Panc1 (cell line): ENCODE measurements at regions not wholly inside any gene's neighbourhood (a gene's known extent, or its start where the extent isn't known, plus 50 kb on each side); places are given as distances from the start of the nearest gene placed in this dataset.

Experiments used
- ATAC-seq: fragments of 200-7000 bp; cut with Tn5 transposase; 2 replicates; pipeline ENCODE4 v1.9.1; 2020; ENCODE audit warnings: mild to moderate bottlenecking, moderate library complexity
- BruUV-seq: library from RNA; stranded (reverse); fragments of 400-500 nt; replicated peaks from 2 replicates; lab custom pipeline; 2021; lab: Mats Ljungman, UMichigan
- CTCF ChIA-PET: fragments of 300-600 bp; sonication (Branson Sonifier 250); formaldehyde crosslinking; loops from one replicate; lab custom pipeline; 2022; ENCODE audit warnings: antibody characterized with exemption; lab: Charles Lee
- POLR2A ChIA-PET: fragments of 300-600 bp; sonication (Branson Sonifier 250); formaldehyde crosslinking; loops from one replicate; lab custom pipeline; 2022; ENCODE audit warnings: antibody characterized with exemption; lab: Charles Lee
- DNase-seq: peaks from one replicate; pipeline ENCODE4 v3.0.0-alpha.2; 2010; ENCODE audit warnings: low read depth, low spot score
- H3K27ac ChIP-seq: 2 replicates; pipeline ENCODE4 v1.5.1; 2011; ENCODE audit warnings: mild to moderate bottlenecking, low read length, inconsistent platforms
- H3K27me3 ChIP-seq: fragments of 200-500 bp; sonication (Bioruptor generic); 2 replicates; pipeline ENCODE4 v1.6.0; 2014; ENCODE audit warnings: low read length, inconsistent platforms; ENCODE audit not compliant: control insufficient read depth, insufficient read depth
- H3K36me3 ChIP-seq: fragments of 200-500 bp; sonication (Bioruptor generic); 2 replicates; pipeline ENCODE4 v1.5.1; 2014; ENCODE audit warnings: inconsistent platforms, mild to moderate bottlenecking, low read length, moderate library complexity; ENCODE audit not compliant: control insufficient read depth, insufficient read depth
- H3K4me1 ChIP-seq: 2 replicates; pipeline ENCODE4 v1.5.1; 2011; ENCODE audit warnings: inconsistent platforms, mild to moderate bottlenecking, low read length, moderate library complexity; ENCODE audit not compliant: control insufficient read depth, insufficient read depth
- H3K4me3 ChIP-seq, 2 experiments: 2 replicates each; pipeline ENCODE4 v1.5.1; 2011 to 2012; ENCODE audit warnings: low read depth in 2 of 2, low read length in 2 of 2, mild to moderate bottlenecking in 2 of 2, inconsistent platforms in 1 of 2, moderate library complexity in 1 of 2
- H3K9me3 ChIP-seq: fragments of 200-500 bp; sonication (Bioruptor generic); 2 replicates; pipeline ENCODE4 v1.5.1; 2014; ENCODE audit warnings: low read depth, mild to moderate bottlenecking, inconsistent platforms, low read length, moderate library complexity; ENCODE audit not compliant: control insufficient read depth, insufficient read depth
- POLR2AphosphoS5 ChIP-seq: IDR thresholded peaks from 2 replicates; pipeline ENCODE4 v1.6.1; 2012; ENCODE audit warnings: mild to moderate bottlenecking, low read depth, low read length, moderate library complexity
- SIN3A ChIP-seq: IDR thresholded peaks from 2 replicates; pipeline ENCODE4 v1.6.1; 2012; ENCODE audit warnings: low read depth, mild to moderate bottlenecking, low read length, moderate library complexity, borderline replicate concordance; ENCODE audit not compliant: insufficient read depth
- TCF7L2 ChIP-seq: IDR thresholded peaks from 2 replicates; pipeline ENCODE4 v1.6.1; 2011; ENCODE audit warnings: mild to moderate bottlenecking, low read depth, low read length, inconsistent platforms
- in situ Hi-C: cut with HindIII; loops from 2 replicates; pipeline ENCODE4 v1.10.0; 2016; ENCODE audit warnings: low sequenced_read_pairs, low pct_unique_long_range_greater_than_20kb
- intact Hi-C: fragments of 100-400 bp; cut with micrococcal nuclease; formaldehyde crosslinking; loops from one replicate; pipeline ENCODE4 v1.10.0; 2022; ENCODE audit not compliant: unreplicated experiment
- TF ChIP-seq, protein P1 (sequence below): fragments of 450-650 bp; IDR thresholded peaks from 2 replicates; pipeline ENCODE4 v1.5.1; 2017; ENCODE audit warnings: mild to moderate bottlenecking
- TF ChIP-seq, protein P2 (sequence below), 2 experiments: IDR thresholded peaks; 2 replicates each; pipeline ENCODE4 v1.6.1; 2011 to 2012; ENCODE audit warnings: low read depth in 2 of 2, control low read depth in 1 of 2, low read length in 1 of 2, mild to moderate bottlenecking in 1 of 2, moderate library complexity in 1 of 2; ENCODE audit not compliant: insufficient read depth in 1 of 2

DNA sequence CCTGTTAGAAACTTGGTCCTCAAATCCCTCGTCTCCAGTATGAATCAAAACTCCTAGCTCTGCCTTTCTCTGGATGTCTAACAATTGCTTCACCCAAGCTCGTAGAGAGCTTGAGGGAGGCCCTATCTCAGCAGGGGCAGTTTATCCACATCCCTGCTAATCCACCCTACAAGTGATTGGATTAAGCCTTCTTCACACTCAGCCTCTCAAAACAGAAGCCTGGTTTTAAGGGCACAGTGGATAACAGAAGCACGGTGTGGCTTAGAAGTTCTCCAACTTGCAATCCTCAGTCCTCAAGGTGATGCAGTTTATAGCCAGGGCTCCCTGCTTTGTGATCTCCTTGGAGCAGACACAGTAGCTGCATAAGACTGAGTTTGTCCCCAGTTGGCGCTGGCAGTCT, 383.9 kb downstream of the KIF16B start:
- no peak for ATAC-seq
- no TSS peak for BruUV-seq
- Histone ChIP-seq H3K9me3 (no peaks in the 10 kb centered on the region), H3K4me1 (no peaks in the 10 kb centered on the region), H3K27me3 (no peaks in the 10 kb centered on the region), H3K4me3 (no peak overlapping the region), H3K36me3 (no peaks in the 10 kb centered on the region), H3K27ac (no peak overlapping the region)
- ChIA-PET POLR2A (no interaction called here), CTCF (no interaction called here)
- TF ChIP-seq POLR2AphosphoS5 (no peak), TCF7L2 (no peak), SIN3A (no peak)
- TF ChIP-seq, protein P1, sequence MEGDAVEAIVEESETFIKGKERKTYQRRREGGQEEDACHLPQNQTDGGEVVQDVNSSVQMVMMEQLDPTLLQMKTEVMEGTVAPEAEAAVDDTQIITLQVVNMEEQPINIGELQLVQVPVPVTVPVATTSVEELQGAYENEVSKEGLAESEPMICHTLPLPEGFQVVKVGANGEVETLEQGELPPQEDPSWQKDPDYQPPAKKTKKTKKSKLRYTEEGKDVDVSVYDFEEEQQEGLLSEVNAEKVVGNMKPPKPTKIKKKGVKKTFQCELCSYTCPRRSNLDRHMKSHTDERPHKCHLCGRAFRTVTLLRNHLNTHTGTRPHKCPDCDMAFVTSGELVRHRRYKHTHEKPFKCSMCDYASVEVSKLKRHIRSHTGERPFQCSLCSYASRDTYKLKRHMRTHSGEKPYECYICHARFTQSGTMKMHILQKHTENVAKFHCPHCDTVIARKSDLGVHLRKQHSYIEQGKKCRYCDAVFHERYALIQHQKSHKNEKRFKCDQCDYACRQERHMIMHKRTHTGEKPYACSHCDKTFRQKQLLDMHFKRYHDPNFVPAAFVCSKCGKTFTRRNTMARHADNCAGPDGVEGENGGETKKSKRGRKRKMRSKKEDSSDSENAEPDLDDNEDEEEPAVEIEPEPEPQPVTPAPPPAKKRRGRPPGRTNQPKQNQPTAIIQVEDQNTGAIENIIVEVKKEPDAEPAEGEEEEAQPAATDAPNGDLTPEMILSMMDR = no peak
- TF ChIP-seq, protein P2, sequence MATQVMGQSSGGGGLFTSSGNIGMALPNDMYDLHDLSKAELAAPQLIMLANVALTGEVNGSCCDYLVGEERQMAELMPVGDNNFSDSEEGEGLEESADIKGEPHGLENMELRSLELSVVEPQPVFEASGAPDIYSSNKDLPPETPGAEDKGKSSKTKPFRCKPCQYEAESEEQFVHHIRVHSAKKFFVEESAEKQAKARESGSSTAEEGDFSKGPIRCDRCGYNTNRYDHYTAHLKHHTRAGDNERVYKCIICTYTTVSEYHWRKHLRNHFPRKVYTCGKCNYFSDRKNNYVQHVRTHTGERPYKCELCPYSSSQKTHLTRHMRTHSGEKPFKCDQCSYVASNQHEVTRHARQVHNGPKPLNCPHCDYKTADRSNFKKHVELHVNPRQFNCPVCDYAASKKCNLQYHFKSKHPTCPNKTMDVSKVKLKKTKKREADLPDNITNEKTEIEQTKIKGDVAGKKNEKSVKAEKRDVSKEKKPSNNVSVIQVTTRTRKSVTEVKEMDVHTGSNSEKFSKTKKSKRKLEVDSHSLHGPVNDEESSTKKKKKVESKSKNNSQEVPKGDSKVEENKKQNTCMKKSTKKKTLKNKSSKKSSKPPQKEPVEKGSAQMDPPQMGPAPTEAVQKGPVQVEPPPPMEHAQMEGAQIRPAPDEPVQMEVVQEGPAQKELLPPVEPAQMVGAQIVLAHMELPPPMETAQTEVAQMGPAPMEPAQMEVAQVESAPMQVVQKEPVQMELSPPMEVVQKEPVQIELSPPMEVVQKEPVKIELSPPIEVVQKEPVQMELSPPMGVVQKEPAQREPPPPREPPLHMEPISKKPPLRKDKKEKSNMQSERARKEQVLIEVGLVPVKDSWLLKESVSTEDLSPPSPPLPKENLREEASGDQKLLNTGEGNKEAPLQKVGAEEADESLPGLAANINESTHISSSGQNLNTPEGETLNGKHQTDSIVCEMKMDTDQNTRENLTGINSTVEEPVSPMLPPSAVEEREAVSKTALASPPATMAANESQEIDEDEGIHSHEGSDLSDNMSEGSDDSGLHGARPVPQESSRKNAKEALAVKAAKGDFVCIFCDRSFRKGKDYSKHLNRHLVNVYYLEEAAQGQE (IDR thresholded peaks at IDR 0.05; ENCODE audit: insufficient read depth in 1 of 2, low read depth in 2 of 2, low read length in 1 of 2) = no peak
- in situ Hi-C loops (no loop called here), intact Hi-C loops (no loop called here)
- DNase-seq = no peak

DNA sequence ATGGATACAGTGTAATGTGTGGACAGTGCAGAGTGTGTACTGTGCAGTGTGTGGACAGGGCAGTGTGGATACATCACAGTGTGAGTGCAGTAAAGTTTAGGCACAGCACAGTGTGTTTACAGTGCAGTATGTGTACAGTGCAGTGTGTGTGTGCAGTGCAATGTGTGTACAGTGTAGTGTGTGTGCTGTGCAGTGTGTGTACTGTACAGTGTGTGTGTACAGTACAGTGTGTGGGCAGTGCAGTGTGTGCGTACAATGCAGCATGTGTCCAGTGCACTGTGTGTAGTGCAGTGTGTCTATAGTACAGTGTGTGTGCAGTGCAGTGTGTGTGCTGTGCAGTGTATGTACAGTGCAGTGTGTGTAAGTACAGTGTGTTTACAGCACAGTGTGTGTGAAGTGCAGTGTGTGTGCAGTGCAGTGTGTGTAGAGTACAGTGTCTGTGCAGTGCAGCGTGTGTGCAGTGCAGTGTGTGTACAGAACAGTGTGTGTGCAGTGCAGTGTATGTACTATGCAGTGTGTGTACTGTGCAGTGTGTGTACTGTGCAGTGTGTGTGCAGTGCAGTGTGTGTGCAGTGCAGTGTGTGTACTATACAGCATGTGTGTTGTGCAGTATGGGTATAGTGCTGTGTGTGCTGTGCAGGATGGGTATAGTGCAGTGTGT, 385.2 kb downstream of the KIF16B start:
- TF ChIP-seq SIN3A (no peak), POLR2AphosphoS5 (no peak), TCF7L2 (no peak)
- TF ChIP-seq, protein P1 = no peak
- TF ChIP-seq, protein P2 (IDR thresholded peaks at IDR 0.05; ENCODE audit: insufficient read depth in 1 of 2, low read depth in 2 of 2, low read length in 1 of 2) = no peak
- DNase-seq = no peak
- Histone ChIP-seq H3K4me1 (no peaks in the 10 kb centered on the region), H3K9me3 (no peaks in the 10 kb centered on the region), H3K27ac (no peak overlapping the region), H3K36me3 (no peaks in the 10 kb centered on the region), H3K27me3 (no peaks in the 10 kb centered on the region), H3K4me3 (no peak overlapping the region)
- no TSS peak for BruUV-seq
- in situ Hi-C loops (no loop called here), intact Hi-C loops (no loop called here)
- POLR2A ChIA-PET = no interaction called here
- CTCF ChIA-PET = no interaction called here
- no peak for ATAC-seq
